GM12878 (cell line): ENCODE measurements at regions not wholly inside any gene's neighbourhood (a gene's known extent, or its start where the extent isn't known, plus 50 kb on each side); places are given as distances from the start of the nearest gene placed in this dataset.

Experiments used
- ATF2 ChIP-seq: IDR thresholded peaks from 2 replicates; pipeline ENCODE4 v1.6.1; 2012; ENCODE audit warnings: low read length, inconsistent platforms
- CBX5 ChIP-seq: sonication (generic); IDR thresholded peaks from 2 replicates; pipeline ENCODE4 v1.6.1; 2016; ENCODE audit warnings: low read depth, moderate library complexity, mild to moderate bottlenecking, inconsistent platforms
- CTCF ChIP-seq, 3 experiments: IDR thresholded peaks in 2 of 3; conservative IDR thresholded peaks in 1 of 3; 2 replicates each; pipeline ENCODE4 v1.5.1; 2011; ENCODE audit warnings: low read depth in 3 of 3, low read length in 3 of 3, mild to moderate bottlenecking in 3 of 3, control low read depth in 2 of 3, moderate library complexity in 2 of 3, inconsistent platforms in 1 of 3, mixed read lengths in 1 of 3; ENCODE audit not compliant: control insufficient read depth in 2 of 3, insufficient read depth in 1 of 3; ENCODE audit errors: extremely low read depth in 1 of 3

- TF ChIP-seq CBX5 (no peak), CTCF (IDR thresholded peaks at IDR 0.05 in 2 of 3, conservative IDR thresholded peaks at IDR 0.05 in 1 of 3; ENCODE audit: control insufficient read depth in 2 of 3, extremely low read depth in 1 of 3, insufficient read depth in 1 of 3, low read depth in 3 of 3, low read length in 3 of 3) (no peak), ATF2 (no peak)
Measured at GRCh38 chr21:27277110-27277509, 310.2 kb upstream of the ADAMTS5 start.
